Stomach (tissue), 4 donors: ENCODE measurements at regions not wholly inside any gene's neighbourhood (a gene's known extent, or its start where the extent isn't known, plus 50 kb on each side); places are given as distances from the start of the nearest gene placed in this dataset.

Source experiments
- CTCF ChIP-seq, 7 experiments: fragments of 450-650 bp in 4 of 7; fragments of 200-600 bp in 3 of 7; sonication (generic) in 3 of 7; IDR thresholded peaks; one replicate each; pipeline ENCODE4 v1.5.1; 2016 to 2019; ENCODE audit warnings: antibody characterized with exemption in 7 of 7, control low read depth in 2 of 7, mild to moderate bottlenecking in 1 of 7
- EP300 ChIP-seq: sonication (generic); formaldehyde crosslinking; IDR thresholded peaks from one replicate; pipeline ENCODE4 v1.6.1; 2017; ENCODE audit warnings: antibody characterized with exemption
- POLR2A ChIP-seq, 4 donors: fragments of 450-650 bp; IDR thresholded peaks; one replicate each; pipeline ENCODE4 v1.6.1; 2016; ENCODE audit warnings: antibody characterized with exemption in 4 of 4, control low read depth in 2 of 4, mild to moderate bottlenecking in 1 of 4, moderate library complexity in 1 of 4
- POLR2AphosphoS5 ChIP-seq, 3 donors: sonication (generic); formaldehyde crosslinking; IDR thresholded peaks; one replicate each; pipeline ENCODE4 v1.6.1; 2016; ENCODE audit warnings: antibody characterized with exemption in 3 of 3

- no peak for TF ChIP-seq POLR2A (IDR thresholded peaks at IDR 0.05)
- no peak for TF ChIP-seq CTCF (IDR thresholded peaks at IDR 0.05)
- no peak for TF ChIP-seq POLR2AphosphoS5 (IDR thresholded peaks at IDR 0.05)
- TF ChIP-seq EP300 = no peak
Measured at GRCh38 chr2:30332791-30333453, 101.6 kb downstream of the LBH start.
